GM12878 (cell line): ENCODE measurements at regions not wholly inside any gene's neighbourhood (a gene's known extent, or its start where the extent isn't known, plus 50 kb on each side); places are given as distances from the start of the nearest gene placed in this dataset.

Experiments used
- ATAC-seq: fragments of 200-7000 bp; cut with Tn5 transposase; 3 replicates; pipeline ENCODE4 v1.9.1; 2020; ENCODE audit warnings: mild to moderate bottlenecking, moderate library complexity
- BruUV-seq: library from RNA; stranded (reverse); fragments of 400-500 nt; replicated peaks from 2 replicates; lab custom pipeline; 2021; lab: Mats Ljungman, UMichigan
- CTCF ChIA-PET: fragments of 300-600 bp; sonication (Branson Sonifier 250); formaldehyde crosslinking; extraction: SDS; loops from one replicate; lab custom pipeline; 2021; ENCODE audit warnings: inconsistent platforms; lab: Yijun Ruan, JAX
- POLR2A ChIA-PET: fragments of 350-600 bp; formaldehyde crosslinking; extraction: SDS; loops from one replicate; lab custom pipeline; 2021; ENCODE audit warnings: inconsistent platforms; lab: Charles Lee
- RAD21 ChIA-PET: fragments of 300-600 bp; sonication (Branson Sonifier 250); formaldehyde crosslinking; loops from one replicate; lab custom pipeline; 2023; ENCODE audit warnings: antibody characterized with exemption; ENCODE audit not compliant: unreplicated experiment; lab: Charles Lee
- SMC1A ChIA-PET: fragments of 300-600 bp; sonication (Branson Sonifier 250); formaldehyde crosslinking; loops from one replicate; lab custom pipeline; 2023; ENCODE audit not compliant: unreplicated experiment, uncharacterized antibody; lab: Charles Lee
- DNase-seq: peaks from one replicate; pipeline ENCODE4 v3.0.0-alpha.2; 2011; ENCODE audit warnings: low read depth, low spot score
- FAIRE-seq: peaks from 3 replicates; lab custom pipeline; 2011; peaks lifted over from hg19 to GRCh38; lab: Jason Lieb, UNC
- H2AFZ ChIP-seq: 2 replicates; pipeline ENCODE4 v1.6.0; 2011; ENCODE audit warnings: low read depth, low read length, control low read depth; ENCODE audit not compliant: control insufficient read depth
- H3K27ac ChIP-seq: 2 replicates; pipeline ENCODE4 v1.5.1; 2011; ENCODE audit warnings: control low read depth; ENCODE audit not compliant: control insufficient read depth, insufficient read depth
- H3K27me3 ChIP-seq, 2 experiments: replicated peaks in 1 of 2; 2 replicates each; pipeline versions ENCODE4 v1.6.0 to v1.6.1; 2011; ENCODE audit warnings: low read length in 1 of 2; ENCODE audit not compliant: control insufficient read depth in 2 of 2, insufficient read depth in 2 of 2
- H3K36me3 ChIP-seq, 2 experiments: 2 replicates each; pipeline ENCODE4 v1.5.1; 2011; ENCODE audit warnings: low read length in 1 of 2; ENCODE audit not compliant: control insufficient read depth in 2 of 2, insufficient read depth in 2 of 2
- H3K4me1 ChIP-seq: 2 replicates; pipeline ENCODE4 v1.6.1; 2011; ENCODE audit warnings: mild to moderate bottlenecking, low read length, moderate library complexity, mixed read lengths; ENCODE audit not compliant: control insufficient read depth, insufficient read depth
- H3K4me2 ChIP-seq: 2 replicates; pipeline ENCODE4 v1.6.0; 2011; ENCODE audit warnings: control low read depth; ENCODE audit not compliant: control insufficient read depth, insufficient read depth
- H3K4me3 ChIP-seq: fragments of 200-600 bp; sonication (generic); 2 replicates; pipeline ENCODE4 v1.5.1; 2016
- H3K79me2 ChIP-seq: 2 replicates; pipeline ENCODE4 v1.6.0; 2011; ENCODE audit warnings: low read length; ENCODE audit not compliant: control insufficient read depth, insufficient read depth
- H3K9ac ChIP-seq: 2 replicates; pipeline ENCODE4 v1.8.0; 2011; ENCODE audit warnings: low read length, control low read depth, mixed read lengths; ENCODE audit not compliant: control insufficient read depth, insufficient read depth
- H3K9me3 ChIP-seq: replicated peaks from 3 replicates; pipeline ENCODE4 v1.5.1; 2011; ENCODE audit warnings: mild to moderate bottlenecking, low read length; ENCODE audit not compliant: control insufficient read depth, insufficient read depth
- H4K20me1 ChIP-seq: 2 replicates; pipeline ENCODE4 v1.6.0; 2011; ENCODE audit not compliant: control insufficient read depth, insufficient read depth
- EED ChIP-seq: sonication (generic); IDR thresholded peaks from 2 replicates; pipeline ENCODE4 v1.6.1; 2016; ENCODE audit warnings: antibody characterized with exemption, low read depth
- ESRRA ChIP-seq: IDR thresholded peaks from 2 replicates; pipeline ENCODE4 v1.6.1; 2012; ENCODE audit warnings: mild to moderate bottlenecking, low read length, improper control_type of control experiment
- HCFC1 ChIP-seq: fragments of 150-350 bp; IDR thresholded peaks from 2 replicates; pipeline ENCODE4 v1.6.1; 2014; ENCODE audit warnings: low read length
- IKZF2 ChIP-seq, 2 experiments: fragments of 450-650 bp; IDR thresholded peaks; 2 replicates each; pipeline ENCODE4 v1.6.1; 2017; ENCODE audit warnings: mild to moderate bottlenecking in 2 of 2, moderate library complexity in 2 of 2
- JUND ChIP-seq: IDR thresholded peaks from 2 replicates; pipeline ENCODE4 v1.6.1; 2012; ENCODE audit warnings: low read depth, mild to moderate bottlenecking, low read length, improper control_type of control experiment, moderate library complexity
- NFIC ChIP-seq: IDR thresholded peaks from 2 replicates; pipeline ENCODE4 v1.6.1; 2012; ENCODE audit warnings: low read depth, mild to moderate bottlenecking, inconsistent platforms, low read length, moderate library complexity
- NFYA ChIP-seq: IDR thresholded peaks from 2 replicates; pipeline ENCODE4 v1.6.1; 2011; ENCODE audit warnings: low read depth, mild to moderate bottlenecking, low read length, improper control_type of control experiment, borderline replicate concordance
- NFYB ChIP-seq: IDR thresholded peaks from 2 replicates; pipeline ENCODE4 v1.6.1; 2011; ENCODE audit warnings: low read depth, mild to moderate bottlenecking, low read length, improper control_type of control experiment, moderate library complexity; ENCODE audit not compliant: insufficient read depth
- NR2C1 ChIP-seq: fragments of 450-650 bp; IDR thresholded peaks from 2 replicates; pipeline ENCODE4 v1.6.1; 2017; ENCODE audit warnings: antibody characterized with exemption, mild to moderate bottlenecking, moderate library complexity
- RFX5 ChIP-seq: IDR thresholded peaks from 2 replicates; pipeline ENCODE4 v1.6.1; 2011; ENCODE audit warnings: low read depth, low read length, improper control_type of control experiment
- SMARCA5 ChIP-seq: fragments of 450-650 bp; IDR thresholded peaks from 2 replicates; pipeline ENCODE4 v1.6.1; 2017; ENCODE audit warnings: mild to moderate bottlenecking
- ZNF207 ChIP-seq: fragments of 450-650 bp; IDR thresholded peaks from 2 replicates; pipeline ENCODE4 v1.6.1; 2014; ENCODE audit warnings: antibody characterized with exemption, mild to moderate bottlenecking, borderline replicate concordance
- WGBS: methylation state at CpG from one replicate; pipeline ENCODE4 v1.1.6; 2016; ENCODE audit warnings: low lambda C conversion rate; ENCODE audit not compliant: insufficient replicate concordance, insufficient coverage; ENCODE audit errors: missing lambda C conversion rate; 5-methylcytosine and 5-hydroxymethylcytosine counted together
- in situ Hi-C: fragments of 300-500 bp; cut with MboI; formaldehyde crosslinking; loops from 9 replicates; pipeline ENCODE4 v1.14.3; 2018; ENCODE audit warnings: mixed read lengths
- intact Hi-C: fragments of 100-400 bp; cut with micrococcal nuclease; formaldehyde crosslinking; loops from one replicate; pipeline ENCODE4 v1.14.2; 2022; ENCODE audit not compliant: unreplicated experiment
- TF ChIP-seq, protein P1 (sequence below): fragments of 150-350 bp; IDR thresholded peaks from 2 replicates; pipeline ENCODE4 v1.6.1; 2016; ENCODE audit warnings: low read depth, low read length
- TF ChIP-seq, protein P2 (sequence below): fragments of 450-650 bp; IDR thresholded peaks from 2 replicates; pipeline ENCODE4 v1.6.1; 2017; ENCODE audit warnings: mild to moderate bottlenecking, moderate library complexity
- TF ChIP-seq, protein P3 (sequence below): fragments of 450-650 bp; IDR thresholded peaks from 2 replicates; pipeline ENCODE4 v1.6.1; 2016; ENCODE audit warnings: mild to moderate bottlenecking

DNA sequence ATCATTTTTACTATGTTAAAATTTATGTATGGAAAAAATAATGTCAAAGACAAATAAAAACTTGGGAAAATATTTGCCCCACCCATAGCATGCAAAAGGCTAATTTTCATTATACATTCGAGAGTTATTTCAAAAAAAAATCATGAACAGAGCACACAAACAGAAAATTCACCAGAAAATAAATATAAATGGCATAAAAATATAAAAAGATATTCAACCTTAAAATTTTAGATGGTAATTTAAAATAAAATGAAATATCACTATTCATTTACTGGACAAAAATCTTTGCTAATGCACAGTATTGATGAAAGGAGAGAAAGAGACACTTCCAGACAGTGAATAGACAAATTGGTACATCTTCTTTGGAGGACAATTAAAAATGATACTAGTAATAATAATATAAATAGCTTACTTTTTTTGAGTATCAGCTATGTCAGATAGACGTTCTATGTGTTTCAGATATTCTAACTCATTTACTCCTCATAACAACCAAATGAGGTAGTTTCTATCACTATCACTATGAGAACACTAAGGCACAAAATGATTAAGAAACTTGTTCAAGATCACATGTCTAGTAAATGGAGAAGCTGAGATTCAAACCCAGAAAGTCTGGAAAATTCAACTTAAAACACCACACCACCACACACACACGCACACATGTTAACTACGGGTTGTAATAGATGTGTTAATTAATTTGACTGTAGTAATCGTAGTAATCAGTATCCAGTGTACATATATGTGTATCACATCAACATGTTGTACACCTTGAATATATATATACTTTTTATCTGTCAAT is 63.0 kb downstream of the CCDC71L start:
- ChIA-PET POLR2A (interaction anchor here (0.5 to 1.2 kb wide), 2 partner anchors 12 to 574 kb away, joined by 3 read pairs; no protein-coding TSS in a partner anchor), CTCF (interaction anchor here (0.6 to 3.3 kb wide), 8 partner anchors 13 to 1000 kb away, joined by 3 to 19 read pairs (median 4); no protein-coding TSS in a partner anchor), SMC1A (interaction anchor here (0.7 to 3.9 kb wide), 20 partner anchors 8 to 421 kb away, joined by 3 to 15 read pairs (median 4); no protein-coding TSS in a partner anchor), RAD21 (interaction anchor here (0.6 to 2.4 kb wide), 11 partner anchors 13 to 421 kb away, joined by 3 to 18 read pairs (median 4); no protein-coding TSS in a partner anchor)
- H3K36me3 ChIP-seq, result no peaks in the 10 kb centered on the region
- H3K79me2 ChIP-seq, result no peaks in the 10 kb centered on the region
- no peaks in the 10 kb centered on the region for H3K4me1 ChIP-seq
- in situ Hi-C loops (no loop called here), intact Hi-C loops (loop anchor here (5.0 kb wide), 1 partner anchor 46 kb away; no protein-coding TSS in a partner anchor)
- H3K4me3 ChIP-seq, result no peak overlapping the region
- no peaks in the 10 kb centered on the region; a peak in 1 of 4 replicates for H3K27me3 ChIP-seq
- H3K27ac ChIP-seq, result no peak overlapping the region
- WGBS, result 15% methylated on average over 5 of the region's 5 CpGs
- H2AFZ ChIP-seq, result peak overlapping the region; percentile 87
- ATAC-seq (peak; percentile 72), DNase-seq (no peak), FAIRE-seq (no peak)
- BruUV-seq, result TSS peak; percentile 81
- no peaks in the 10 kb centered on the region; the same call in 2 of the 3 replicates for H3K9me3 ChIP-seq
- H3K9ac ChIP-seq, result no peak overlapping the region
- peak overlapping the region; percentile 51 for H3K4me2 ChIP-seq
- H4K20me1 ChIP-seq, result no peaks in the 10 kb centered on the region
- TF ChIP-seq NFYB (no peak), NFIC (peak; percentile 76; the same call in 1 of the 2 replicates), SMARCA5 (no peak), EED (peak; percentile 29; the same call in 1 of the 2 replicates), NR2C1 (no peak), ESRRA (no peak), NFYA (no peak), ZNF207 (no peak), RFX5 (no peak), JUND (no peak), HCFC1 (no peak), IKZF2 (IDR thresholded peaks at IDR 0.05) (peak in 1 of 2 experiments; percentile 39; a peak in 1 of 4 replicates)
- TF ChIP-seq, protein P1, sequence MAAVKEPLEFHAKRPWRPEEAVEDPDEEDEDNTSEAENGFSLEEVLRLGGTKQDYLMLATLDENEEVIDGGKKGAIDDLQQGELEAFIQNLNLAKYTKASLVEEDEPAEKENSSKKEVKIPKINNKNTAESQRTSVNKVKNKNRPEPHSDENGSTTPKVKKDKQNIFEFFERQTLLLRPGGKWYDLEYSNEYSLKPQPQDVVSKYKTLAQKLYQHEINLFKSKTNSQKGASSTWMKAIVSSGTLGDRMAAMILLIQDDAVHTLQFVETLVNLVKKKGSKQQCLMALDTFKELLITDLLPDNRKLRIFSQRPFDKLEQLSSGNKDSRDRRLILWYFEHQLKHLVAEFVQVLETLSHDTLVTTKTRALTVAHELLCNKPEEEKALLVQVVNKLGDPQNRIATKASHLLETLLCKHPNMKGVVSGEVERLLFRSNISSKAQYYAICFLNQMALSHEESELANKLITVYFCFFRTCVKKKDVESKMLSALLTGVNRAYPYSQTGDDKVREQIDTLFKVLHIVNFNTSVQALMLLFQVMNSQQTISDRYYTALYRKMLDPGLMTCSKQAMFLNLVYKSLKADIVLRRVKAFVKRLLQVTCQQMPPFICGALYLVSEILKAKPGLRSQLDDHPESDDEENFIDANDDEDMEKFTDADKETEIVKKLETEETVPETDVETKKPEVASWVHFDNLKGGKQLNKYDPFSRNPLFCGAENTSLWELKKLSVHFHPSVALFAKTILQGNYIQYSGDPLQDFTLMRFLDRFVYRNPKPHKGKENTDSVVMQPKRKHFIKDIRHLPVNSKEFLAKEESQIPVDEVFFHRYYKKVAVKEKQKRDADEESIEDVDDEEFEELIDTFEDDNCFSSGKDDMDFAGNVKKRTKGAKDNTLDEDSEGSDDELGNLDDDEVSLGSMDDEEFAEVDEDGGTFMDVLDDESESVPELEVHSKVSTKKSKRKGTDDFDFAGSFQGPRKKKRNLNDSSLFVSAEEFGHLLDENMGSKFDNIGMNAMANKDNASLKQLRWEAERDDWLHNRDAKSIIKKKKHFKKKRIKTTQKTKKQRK, result no peak
- TF ChIP-seq, protein P2, sequence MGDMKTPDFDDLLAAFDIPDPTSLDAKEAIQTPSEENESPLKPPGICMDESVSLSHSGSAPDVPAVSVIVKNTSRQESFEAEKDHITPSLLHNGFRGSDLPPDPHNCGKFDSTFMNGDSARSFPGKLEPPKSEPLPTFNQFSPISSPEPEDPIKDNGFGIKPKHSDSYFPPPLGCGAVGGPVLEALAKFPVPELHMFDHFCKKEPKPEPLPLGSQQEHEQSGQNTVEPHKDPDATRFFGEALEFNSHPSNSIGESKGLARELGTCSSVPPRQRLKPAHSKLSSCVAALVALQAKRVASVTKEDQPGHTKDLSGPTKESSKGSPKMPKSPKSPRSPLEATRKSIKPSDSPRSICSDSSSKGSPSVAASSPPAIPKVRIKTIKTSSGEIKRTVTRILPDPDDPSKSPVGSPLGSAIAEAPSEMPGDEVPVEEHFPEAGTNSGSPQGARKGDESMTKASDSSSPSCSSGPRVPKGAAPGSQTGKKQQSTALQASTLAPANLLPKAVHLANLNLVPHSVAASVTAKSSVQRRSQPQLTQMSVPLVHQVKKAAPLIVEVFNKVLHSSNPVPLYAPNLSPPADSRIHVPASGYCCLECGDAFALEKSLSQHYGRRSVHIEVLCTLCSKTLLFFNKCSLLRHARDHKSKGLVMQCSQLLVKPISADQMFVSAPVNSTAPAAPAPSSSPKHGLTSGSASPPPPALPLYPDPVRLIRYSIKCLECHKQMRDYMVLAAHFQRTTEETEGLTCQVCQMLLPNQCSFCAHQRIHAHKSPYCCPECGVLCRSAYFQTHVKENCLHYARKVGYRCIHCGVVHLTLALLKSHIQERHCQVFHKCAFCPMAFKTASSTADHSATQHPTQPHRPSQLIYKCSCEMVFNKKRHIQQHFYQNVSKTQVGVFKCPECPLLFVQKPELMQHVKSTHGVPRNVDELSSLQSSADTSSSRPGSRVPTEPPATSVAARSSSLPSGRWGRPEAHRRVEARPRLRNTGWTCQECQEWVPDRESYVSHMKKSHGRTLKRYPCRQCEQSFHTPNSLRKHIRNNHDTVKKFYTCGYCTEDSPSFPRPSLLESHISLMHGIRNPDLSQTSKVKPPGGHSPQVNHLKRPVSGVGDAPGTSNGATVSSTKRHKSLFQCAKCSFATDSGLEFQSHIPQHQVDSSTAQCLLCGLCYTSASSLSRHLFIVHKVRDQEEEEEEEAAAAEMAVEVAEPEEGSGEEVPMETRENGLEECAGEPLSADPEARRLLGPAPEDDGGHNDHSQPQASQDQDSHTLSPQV, result no peak
- TF ChIP-seq, protein P3, sequence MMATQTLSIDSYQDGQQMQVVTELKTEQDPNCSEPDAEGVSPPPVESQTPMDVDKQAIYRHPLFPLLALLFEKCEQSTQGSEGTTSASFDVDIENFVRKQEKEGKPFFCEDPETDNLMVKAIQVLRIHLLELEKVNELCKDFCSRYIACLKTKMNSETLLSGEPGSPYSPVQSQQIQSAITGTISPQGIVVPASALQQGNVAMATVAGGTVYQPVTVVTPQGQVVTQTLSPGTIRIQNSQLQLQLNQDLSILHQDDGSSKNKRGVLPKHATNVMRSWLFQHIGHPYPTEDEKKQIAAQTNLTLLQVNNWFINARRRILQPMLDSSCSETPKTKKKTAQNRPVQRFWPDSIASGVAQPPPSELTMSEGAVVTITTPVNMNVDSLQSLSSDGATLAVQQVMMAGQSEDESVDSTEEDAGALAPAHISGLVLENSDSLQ, result no peak
